ENCODE measurements at regions not wholly inside any gene's neighbourhood (a gene's known extent, or its start where the extent isn't known, plus 50 kb on each side); places are given as distances from the start of the nearest gene placed in this dataset.

GRCh38 chr11:13117344-13117743, 108.2 kb downstream of the RASSF10 start:
- H3K4me2 ChIP-seq (ENCODE audit: low read depth, low read length) = no peak overlapping the region
- ATAC-seq (ENCODE audit: low read depth) = no peak
- POLR2A ChIA-PET (ENCODE audit: unreplicated experiment) = no interaction called here
- no TSS peak for BruUV-seq (replicated peaks)
- peak overlapping the region; percentile 70; the same call in 2 of the 3 replicates for H2BK15ac ChIP-seq (ENCODE audit: low read depth, low read length)
- H3K79me1 ChIP-seq (ENCODE audit: low read depth in 1 of 2, low read length in 2 of 2) = no peaks in the 10 kb centered on the region
- H3K4ac ChIP-seq (ENCODE audit: low read depth, low read length) = peak overlapping the region; percentile 70
- H2AFZ ChIP-seq (replicated peaks; ENCODE audit: low read length, poor library complexity) = no peak overlapping the region
- TF ChIP-seq POLR2A (IDR thresholded peaks at IDR 0.05; ENCODE audit: low read depth, low read length) = no peak
- no peak for TF ChIP-seq RFX5 (IDR thresholded peaks at IDR 0.05; ENCODE audit: low read depth, low read length)
- no peak for TF ChIP-seq SMC3 (IDR thresholded peaks at IDR 0.05; ENCODE audit: low read depth, low read length)
- TF ChIP-seq NFE2L2 (IDR thresholded peaks at IDR 0.05; ENCODE audit: low read depth, low read length) = no peak
- no peak for TF ChIP-seq BHLHE40 (IDR thresholded peaks at IDR 0.05; ENCODE audit: low read depth, low read length)
- dilution Hi-C loops (cut with HindIII; ENCODE audit: low sequenced_read_pairs, unreplicated experiment) = no loop called here
- 60% methylated on average over 1 of the region's 4 CpGs; no CpG with 5 or more reads in 1 of the 2 experiments for WGBS, 2 experiments (ENCODE audit: extremely low coverage in 2 of 2, insufficient read length in 1 of 2)
- peak overlapping the region; percentile 93 for H2BK20ac ChIP-seq (ENCODE audit: low read depth, low read length)
- no peak overlapping the region for H3K4me3 ChIP-seq (ENCODE audit: insufficient read depth, low read depth, low read length)
- H3K9me3 ChIP-seq (ENCODE audit: control insufficient read depth, insufficient read depth, low read length) = no peaks in the 10 kb centered on the region
- H4K20me1 ChIP-seq (ENCODE audit: insufficient read depth, low read length) = no peaks in the 10 kb centered on the region
- no peaks in the 10 kb centered on the region for H3K36me3 ChIP-seq (ENCODE audit: control insufficient read depth, insufficient read depth, low read length)
- H3K14ac ChIP-seq (replicated peaks; ENCODE audit: low read depth, low read length) = peak overlapping the region; percentile 68
- H3K9ac ChIP-seq (ENCODE audit: low read depth, low read length) = no peak overlapping the region
- DNase-seq = no peak
- H2AK5ac ChIP-seq (ENCODE audit: low read depth, low read length) = no peak overlapping the region; the same call in 1 of the 2 replicates
- no peak overlapping the region for H3K27ac ChIP-seq (ENCODE audit: insufficient read depth, low read length)
- no peak overlapping the region for H3K56ac ChIP-seq (ENCODE audit: extremely low read depth, insufficient read depth, low read length)
- in situ Hi-C loops (cut with MboI; ENCODE audit: low sequenced_read_pairs) = no loop called here
- H4K91ac ChIP-seq (ENCODE audit: insufficient read depth, low read depth, low read length) = 0 out of 2 replicates have a peak overlapping the region, but pooled peaks have one; percentile 55
- H3K4me1 ChIP-seq (ENCODE audit: control insufficient read depth, insufficient read depth, low read length) = peaks cover 18% of the 10 kb centered on the region
- no peak overlapping the region for H2AK9ac ChIP-seq (replicated peaks; ENCODE audit: low read depth, low read length, poor library complexity)
- peaks cover 13% of the 10 kb centered on the region for H3K9me1 ChIP-seq (ENCODE audit: insufficient read depth, low read length)
- H4K5ac ChIP-seq (ENCODE audit: low read depth, low read length) = no peak overlapping the region
- H4K8ac ChIP-seq (ENCODE audit: low read depth in 2 of 2, low read length in 2 of 2) = 0 out of 4 replicates have a peak overlapping the region, but pooled peaks of 1 of the 2 experiments have one; percentile 44
- peak overlapping the region; percentile 71; the same call in 1 of the 2 replicates for H3K23ac ChIP-seq (ENCODE audit: low read depth, low read length)
- peak overlapping the region; percentile 91 for H2BK120ac ChIP-seq (ENCODE audit: low read depth, low read length)
- no peak overlapping the region for H3K18ac ChIP-seq (ENCODE audit: low read depth, low read length)
- H3K27me3 ChIP-seq (ENCODE audit: control insufficient read depth, insufficient read depth, low read length) = no peaks in the 10 kb centered on the region
- intact Hi-C loops (cut with micrococcal nuclease) = no loop called here
- CTCF ChIA-PET = no interaction called here
- H2BK5ac ChIP-seq (ENCODE audit: low read depth, low read length, poor library complexity, severe bottlenecking) = peak overlapping the region; percentile 64

Data from IMR-90 (cell line).